HCT116 (cell line): ENCODE measurements at regions not wholly inside any gene's neighbourhood (a gene's known extent, or its start where the extent isn't known, plus 50 kb on each side); places are given as distances from the start of the nearest gene placed in this dataset.

ENCODE experiments used
- ATAC-seq: fragments of 200-7000 bp; cut with Tn5 transposase; 2 replicates; pipeline ENCODE4 v1.9.1; 2020; ENCODE audit warnings: mild to moderate bottlenecking, moderate library complexity
- BruUV-seq: library from RNA; stranded (reverse); fragments of 400-500 nt; replicated peaks from 2 replicates; lab custom pipeline; 2021; lab: Mats Ljungman, UMichigan
- CTCF ChIA-PET: fragments of 300-600 bp; sonication (Branson Sonifier 250); formaldehyde crosslinking; loops from one replicate; lab custom pipeline; 2021; ENCODE audit warnings: antibody characterized with exemption; lab: Charles Lee
- POLR2A ChIA-PET: fragments of 300-600, 350-600 bp; sonication (Branson Sonifier 250); formaldehyde crosslinking; loops from one replicate; lab custom pipeline; 2021; ENCODE audit warnings: antibody characterized with exemption; lab: Charles Lee
- RAD21 ChIA-PET, 2 experiments: fragments of 300-600 bp; sonication (Branson Sonifier 250); formaldehyde crosslinking; loops; one replicate each; lab custom pipeline; 2023; ENCODE audit warnings: low total read pairs in 2 of 2; ENCODE audit not compliant: uncharacterized antibody in 2 of 2, unreplicated experiment in 2 of 2, low non-redundant PET in 1 of 2; lab: Charles Lee
- DNase-seq: peaks from one replicate; pipeline ENCODE4 v3.0.0-alpha.2; 2010; ENCODE audit warnings: low read depth, low spot score
- H2AFZ ChIP-seq: fragments of 200-600 bp; shearing (Covaris generic), sonication (generic); 2 replicates; pipeline ENCODE4 v1.6.1; 2017; ENCODE audit warnings: low read depth, mixed run types, mixed read lengths, antibody characterized with exemption, low read length; ENCODE audit not compliant: poor library complexity, severe bottlenecking
- H3K27ac ChIP-seq: 2 replicates; pipeline ENCODE4 v1.5.1; 2012; ENCODE audit warnings: low read depth, low read length
- H3K27me3 ChIP-seq: fragments of 200-600 bp; sonication (generic); 2 replicates; pipeline ENCODE4 v1.6.1; 2016; ENCODE audit warnings: mixed run types, low read length, mixed read lengths; ENCODE audit not compliant: insufficient read depth
- H3K36me3 ChIP-seq, 2 experiments: fragments of 200-500 bp in 1 of 2; fragments of 200-600 bp in 1 of 2; sonication (Bioruptor generic) in 1 of 2; sonication (generic) in 1 of 2; 2 replicates each; pipeline versions ENCODE4 v1.5.1 to v1.6.1; 2014 to 2016; ENCODE audit warnings: low read length in 2 of 2, inconsistent platforms in 1 of 2, mixed read lengths in 1 of 2, mixed run types in 1 of 2; ENCODE audit not compliant: insufficient read depth in 2 of 2, control insufficient read depth in 1 of 2
- H3K4me1 ChIP-seq, 2 experiments: fragments of 200-600 bp in 1 of 2; sonication (generic) in 1 of 2; 2 replicates each; pipeline versions ENCODE4 v1.5.1 to v1.6.1; 2012 to 2017; ENCODE audit warnings: low read length in 2 of 2, inconsistent platforms in 1 of 2, mild to moderate bottlenecking in 1 of 2, mixed read lengths in 1 of 2, mixed run types in 1 of 2, moderate library complexity in 1 of 2; ENCODE audit not compliant: insufficient read depth in 2 of 2, control insufficient read depth in 1 of 2
- H3K4me2 ChIP-seq: fragments of 200-600 bp; sonication (generic); 2 replicates; pipeline ENCODE4 v1.6.1; 2017; ENCODE audit warnings: mixed run types, low read length, mixed read lengths
- H3K4me3 ChIP-seq, 2 experiments: fragments of 200-600 bp in 1 of 2; sonication (generic) in 1 of 2; replicated peaks in 1 of 2; 2 replicates each; pipeline ENCODE4 v1.5.1; 2011 to 2016; ENCODE audit warnings: low read length in 2 of 2, control low read depth in 1 of 2, low read depth in 1 of 2, mild to moderate bottlenecking in 1 of 2, mixed read lengths in 1 of 2, mixed run types in 1 of 2
- H3K79me2 ChIP-seq: fragments of 200-600 bp; sonication (generic); 2 replicates; pipeline ENCODE4 v1.6.1; 2017; ENCODE audit warnings: mild to moderate bottlenecking, mixed run types, low read length, moderate library complexity, mixed read lengths; ENCODE audit not compliant: insufficient read depth
- H3K9ac ChIP-seq: fragments of 200-600 bp; sonication (generic); 2 replicates; pipeline ENCODE4 v1.6.1; 2016; ENCODE audit warnings: low read length, mixed read lengths
- H3K9me2 ChIP-seq: fragments of 200-600 bp; sonication (generic), shearing (Covaris generic); 2 replicates; pipeline ENCODE4 v1.6.1; 2017; ENCODE audit warnings: mixed run types, mild to moderate bottlenecking, moderate library complexity; ENCODE audit not compliant: insufficient read depth
- H3K9me3 ChIP-seq, 2 experiments: fragments of 200-500 bp in 1 of 2; fragments of 200-600 bp in 1 of 2; sonication (Bioruptor generic) in 1 of 2; sonication (generic) in 1 of 2; 2 replicates each; pipeline ENCODE4 v1.6.1; 2014 to 2017; ENCODE audit warnings: low read length in 2 of 2, mixed read lengths in 2 of 2, inconsistent platforms in 1 of 2, low read depth in 1 of 2, mild to moderate bottlenecking in 1 of 2, mixed run types in 1 of 2, moderate library complexity in 1 of 2; ENCODE audit not compliant: control insufficient read depth in 1 of 2, insufficient read depth in 1 of 2
- H4K20me1 ChIP-seq: fragments of 200-600 bp; sonication (generic), shearing (Covaris generic); 2 replicates; pipeline ENCODE4 v1.6.1; 2017; ENCODE audit warnings: mixed run types, mild to moderate bottlenecking, moderate library complexity; ENCODE audit not compliant: insufficient read depth
- POLR2A ChIP-seq: IDR thresholded peaks from 2 replicates; pipeline ENCODE4 v1.7.0; 2011; ENCODE audit warnings: borderline replicate concordance; ENCODE audit not compliant: insufficient read depth, insufficient read length; ENCODE audit errors: extremely low read depth
- POLR2AphosphoS5 ChIP-seq: IDR thresholded peaks from 2 replicates; pipeline ENCODE4 v1.6.1; 2011; ENCODE audit warnings: mild to moderate bottlenecking, low read depth, low read length, moderate library complexity
- SIN3A ChIP-seq: IDR thresholded peaks from 2 replicates; pipeline ENCODE4 v1.6.1; 2012; ENCODE audit warnings: low read depth
- intact Hi-C: fragments of 100-400 bp; cut with micrococcal nuclease; formaldehyde crosslinking; loops from 2 replicates; pipeline ENCODE4 v1.10.0; 2022
- TF ChIP-seq, protein P1 (sequence below): IDR thresholded peaks from 2 replicates; pipeline ENCODE4 v1.6.1; 2011; ENCODE audit warnings: mild to moderate bottlenecking, low read length, moderate library complexity; ENCODE audit not compliant: insufficient replicate concordance; ENCODE audit errors: extremely low read depth
- TF ChIP-seq, protein P2 (sequence below): IDR thresholded peaks from 2 replicates; pipeline ENCODE4 v1.6.1; 2012; ENCODE audit warnings: low read depth
- TF ChIP-seq, protein P3 (sequence below): IDR thresholded peaks from 2 replicates; pipeline ENCODE4 v1.6.1; 2012
- TF ChIP-seq, protein P4 (sequence below), 3 experiments: fragments of 200-600 bp in 1 of 3; sonication (generic) in 1 of 3; IDR thresholded peaks in 2 of 3; conservative IDR thresholded peaks in 1 of 3; 2 replicates each; pipeline ENCODE4 v1.5.1; 2012 to 2017; ENCODE audit warnings: low read depth in 2 of 3, low read length in 2 of 3, antibody characterized with exemption in 1 of 3, borderline replicate concordance in 1 of 3, control low read depth in 1 of 3, mild to moderate bottlenecking in 1 of 3, mixed read lengths in 1 of 3, mixed run types in 1 of 3, moderate library complexity in 1 of 3; ENCODE audit not compliant: insufficient read depth in 1 of 3

DNA sequence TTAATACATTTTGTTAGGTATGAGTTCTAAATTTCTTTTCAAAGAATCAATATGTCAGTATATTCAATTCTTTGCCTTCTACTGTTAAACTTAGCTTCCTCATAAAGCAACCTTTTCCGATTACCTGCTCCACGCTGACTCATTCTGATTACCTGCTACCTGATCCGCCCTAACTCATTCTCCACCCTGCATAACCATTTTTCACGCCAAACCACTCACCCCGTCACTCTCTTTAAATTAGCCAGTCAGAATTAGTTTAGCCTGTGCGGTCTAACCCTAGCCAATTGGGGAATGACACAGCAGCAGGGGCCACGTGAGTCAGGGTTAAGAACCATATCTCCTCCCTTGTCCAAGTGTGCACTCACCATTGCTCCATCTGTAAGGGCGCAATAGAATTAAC is 72.2 kb upstream of the FICD start:
- H3K27ac ChIP-seq: no peak overlapping the region
- no peak overlapping the region for H3K4me2 ChIP-seq
- H3K9me2 ChIP-seq: no peaks in the 10 kb centered on the region
- RAD21 ChIA-PET: no interaction called here
- H3K9ac ChIP-seq: no peak overlapping the region
- DNase-seq (no peak), ATAC-seq (no peak)
- H4K20me1 ChIP-seq: no peaks in the 10 kb centered on the region
- H3K36me3 ChIP-seq: no peaks in the 10 kb centered on the region
- H3K27me3 ChIP-seq: peaks cover 60% of the 10 kb centered on the region
- no peaks in the 10 kb centered on the region for H3K79me2 ChIP-seq
- no peak overlapping the region for H2AFZ ChIP-seq
- intact Hi-C loops: no loop called here
- no peaks in the 10 kb centered on the region for H3K4me1 ChIP-seq
- H3K9me3 ChIP-seq: no peaks in the 10 kb centered on the region
- no TSS peak for BruUV-seq
- POLR2A ChIA-PET: no interaction called here
- TF ChIP-seq, protein P1, sequence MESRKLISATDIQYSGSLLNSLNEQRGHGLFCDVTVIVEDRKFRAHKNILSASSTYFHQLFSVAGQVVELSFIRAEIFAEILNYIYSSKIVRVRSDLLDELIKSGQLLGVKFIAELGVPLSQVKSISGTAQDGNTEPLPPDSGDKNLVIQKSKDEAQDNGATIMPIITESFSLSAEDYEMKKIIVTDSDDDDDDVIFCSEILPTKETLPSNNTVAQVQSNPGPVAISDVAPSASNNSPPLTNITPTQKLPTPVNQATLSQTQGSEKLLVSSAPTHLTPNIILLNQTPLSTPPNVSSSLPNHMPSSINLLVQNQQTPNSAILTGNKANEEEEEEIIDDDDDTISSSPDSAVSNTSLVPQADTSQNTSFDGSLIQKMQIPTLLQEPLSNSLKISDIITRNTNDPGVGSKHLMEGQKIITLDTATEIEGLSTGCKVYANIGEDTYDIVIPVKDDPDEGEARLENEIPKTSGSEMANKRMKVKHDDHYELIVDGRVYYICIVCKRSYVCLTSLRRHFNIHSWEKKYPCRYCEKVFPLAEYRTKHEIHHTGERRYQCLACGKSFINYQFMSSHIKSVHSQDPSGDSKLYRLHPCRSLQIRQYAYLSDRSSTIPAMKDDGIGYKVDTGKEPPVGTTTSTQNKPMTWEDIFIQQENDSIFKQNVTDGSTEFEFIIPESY: no peak
- TF ChIP-seq SIN3A: no peak
- no peak for TF ChIP-seq POLR2AphosphoS5
- TF ChIP-seq, protein P2, sequence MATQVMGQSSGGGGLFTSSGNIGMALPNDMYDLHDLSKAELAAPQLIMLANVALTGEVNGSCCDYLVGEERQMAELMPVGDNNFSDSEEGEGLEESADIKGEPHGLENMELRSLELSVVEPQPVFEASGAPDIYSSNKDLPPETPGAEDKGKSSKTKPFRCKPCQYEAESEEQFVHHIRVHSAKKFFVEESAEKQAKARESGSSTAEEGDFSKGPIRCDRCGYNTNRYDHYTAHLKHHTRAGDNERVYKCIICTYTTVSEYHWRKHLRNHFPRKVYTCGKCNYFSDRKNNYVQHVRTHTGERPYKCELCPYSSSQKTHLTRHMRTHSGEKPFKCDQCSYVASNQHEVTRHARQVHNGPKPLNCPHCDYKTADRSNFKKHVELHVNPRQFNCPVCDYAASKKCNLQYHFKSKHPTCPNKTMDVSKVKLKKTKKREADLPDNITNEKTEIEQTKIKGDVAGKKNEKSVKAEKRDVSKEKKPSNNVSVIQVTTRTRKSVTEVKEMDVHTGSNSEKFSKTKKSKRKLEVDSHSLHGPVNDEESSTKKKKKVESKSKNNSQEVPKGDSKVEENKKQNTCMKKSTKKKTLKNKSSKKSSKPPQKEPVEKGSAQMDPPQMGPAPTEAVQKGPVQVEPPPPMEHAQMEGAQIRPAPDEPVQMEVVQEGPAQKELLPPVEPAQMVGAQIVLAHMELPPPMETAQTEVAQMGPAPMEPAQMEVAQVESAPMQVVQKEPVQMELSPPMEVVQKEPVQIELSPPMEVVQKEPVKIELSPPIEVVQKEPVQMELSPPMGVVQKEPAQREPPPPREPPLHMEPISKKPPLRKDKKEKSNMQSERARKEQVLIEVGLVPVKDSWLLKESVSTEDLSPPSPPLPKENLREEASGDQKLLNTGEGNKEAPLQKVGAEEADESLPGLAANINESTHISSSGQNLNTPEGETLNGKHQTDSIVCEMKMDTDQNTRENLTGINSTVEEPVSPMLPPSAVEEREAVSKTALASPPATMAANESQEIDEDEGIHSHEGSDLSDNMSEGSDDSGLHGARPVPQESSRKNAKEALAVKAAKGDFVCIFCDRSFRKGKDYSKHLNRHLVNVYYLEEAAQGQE: no peak
- TF ChIP-seq, protein P3, sequence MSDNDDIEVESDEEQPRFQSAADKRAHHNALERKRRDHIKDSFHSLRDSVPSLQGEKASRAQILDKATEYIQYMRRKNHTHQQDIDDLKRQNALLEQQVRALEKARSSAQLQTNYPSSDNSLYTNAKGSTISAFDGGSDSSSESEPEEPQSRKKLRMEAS: no peak
- TF ChIP-seq, protein P4, sequence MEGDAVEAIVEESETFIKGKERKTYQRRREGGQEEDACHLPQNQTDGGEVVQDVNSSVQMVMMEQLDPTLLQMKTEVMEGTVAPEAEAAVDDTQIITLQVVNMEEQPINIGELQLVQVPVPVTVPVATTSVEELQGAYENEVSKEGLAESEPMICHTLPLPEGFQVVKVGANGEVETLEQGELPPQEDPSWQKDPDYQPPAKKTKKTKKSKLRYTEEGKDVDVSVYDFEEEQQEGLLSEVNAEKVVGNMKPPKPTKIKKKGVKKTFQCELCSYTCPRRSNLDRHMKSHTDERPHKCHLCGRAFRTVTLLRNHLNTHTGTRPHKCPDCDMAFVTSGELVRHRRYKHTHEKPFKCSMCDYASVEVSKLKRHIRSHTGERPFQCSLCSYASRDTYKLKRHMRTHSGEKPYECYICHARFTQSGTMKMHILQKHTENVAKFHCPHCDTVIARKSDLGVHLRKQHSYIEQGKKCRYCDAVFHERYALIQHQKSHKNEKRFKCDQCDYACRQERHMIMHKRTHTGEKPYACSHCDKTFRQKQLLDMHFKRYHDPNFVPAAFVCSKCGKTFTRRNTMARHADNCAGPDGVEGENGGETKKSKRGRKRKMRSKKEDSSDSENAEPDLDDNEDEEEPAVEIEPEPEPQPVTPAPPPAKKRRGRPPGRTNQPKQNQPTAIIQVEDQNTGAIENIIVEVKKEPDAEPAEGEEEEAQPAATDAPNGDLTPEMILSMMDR (IDR thresholded peaks at IDR 0.05 in 2 of 3, conservative IDR thresholded peaks at IDR 0.05 in 1 of 3; ENCODE audit: borderline replicate concordance in 1 of 3, insufficient read depth in 1 of 3, low read depth in 2 of 3, low read length in 2 of 3): no peak
- TF ChIP-seq POLR2A: no peak
- CTCF ChIA-PET: no interaction called here
- no peak overlapping the region for H3K4me3 ChIP-seq
